ENCODE measurements at regions not wholly inside any gene's neighbourhood (a gene's known extent, or its start where the extent isn't known, plus 50 kb on each side); places are given as distances from the start of the nearest gene placed in this dataset.

- H3K36me3 Mint-ChIP-seq (ENCODE audit: insufficient read depth): no peaks in the 10 kb centered on the region
- no peak overlapping the region for H3K4me3 Mint-ChIP-seq (ENCODE audit: low read depth)
- H3K9me3 Mint-ChIP-seq (ENCODE audit: low read depth): peaks cover 3% of the 10 kb centered on the region
- TF ChIP-seq, protein P1, sequence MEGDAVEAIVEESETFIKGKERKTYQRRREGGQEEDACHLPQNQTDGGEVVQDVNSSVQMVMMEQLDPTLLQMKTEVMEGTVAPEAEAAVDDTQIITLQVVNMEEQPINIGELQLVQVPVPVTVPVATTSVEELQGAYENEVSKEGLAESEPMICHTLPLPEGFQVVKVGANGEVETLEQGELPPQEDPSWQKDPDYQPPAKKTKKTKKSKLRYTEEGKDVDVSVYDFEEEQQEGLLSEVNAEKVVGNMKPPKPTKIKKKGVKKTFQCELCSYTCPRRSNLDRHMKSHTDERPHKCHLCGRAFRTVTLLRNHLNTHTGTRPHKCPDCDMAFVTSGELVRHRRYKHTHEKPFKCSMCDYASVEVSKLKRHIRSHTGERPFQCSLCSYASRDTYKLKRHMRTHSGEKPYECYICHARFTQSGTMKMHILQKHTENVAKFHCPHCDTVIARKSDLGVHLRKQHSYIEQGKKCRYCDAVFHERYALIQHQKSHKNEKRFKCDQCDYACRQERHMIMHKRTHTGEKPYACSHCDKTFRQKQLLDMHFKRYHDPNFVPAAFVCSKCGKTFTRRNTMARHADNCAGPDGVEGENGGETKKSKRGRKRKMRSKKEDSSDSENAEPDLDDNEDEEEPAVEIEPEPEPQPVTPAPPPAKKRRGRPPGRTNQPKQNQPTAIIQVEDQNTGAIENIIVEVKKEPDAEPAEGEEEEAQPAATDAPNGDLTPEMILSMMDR (IDR thresholded peaks at IDR 0.05; ENCODE audit: unreplicated experiment): no peak
- peaks cover 12% of the 10 kb centered on the region for H3K4me1 Mint-ChIP-seq (ENCODE audit: low read depth)
- H3K27me3 Mint-ChIP-seq: no peaks in the 10 kb centered on the region
- no peak for DNase-seq (ENCODE audit: low spot score, unreplicated experiment)
- H3K27ac Mint-ChIP-seq: peak overlapping the region; percentile 59
Measured at GRCh38 chr5:164188733-164189148, 683.3 kb downstream of the MAT2B start.

DNA sequence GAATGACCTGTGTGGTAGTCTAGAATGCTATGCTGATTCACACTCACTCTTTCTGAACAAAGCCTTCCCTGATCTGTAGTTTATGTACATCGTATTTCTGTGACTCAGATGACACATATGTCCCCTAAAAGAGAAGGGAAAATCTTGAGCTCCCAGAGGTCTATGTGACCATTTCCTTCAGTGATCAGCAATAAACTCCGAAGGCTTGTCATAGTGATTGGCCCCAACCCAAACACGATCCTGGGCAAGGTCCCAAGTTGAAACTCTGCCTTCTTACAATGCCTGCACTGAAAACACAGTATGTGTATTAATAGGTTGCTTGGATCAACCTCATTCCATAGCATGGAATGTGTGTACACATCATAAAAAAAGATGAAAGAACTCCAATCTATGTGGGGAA is 685.8 kb downstream of the MAT2B start:
- no peak overlapping the region for H3K4me3 Mint-ChIP-seq (ENCODE audit: low read depth)
- peaks cover 3% of the 10 kb centered on the region for H3K9me3 Mint-ChIP-seq (ENCODE audit: low read depth)
- H3K4me1 Mint-ChIP-seq (ENCODE audit: low read depth): peaks cover 12% of the 10 kb centered on the region
- no peak for DNase-seq (ENCODE audit: low spot score, unreplicated experiment)
- no peaks in the 10 kb centered on the region for H3K27me3 Mint-ChIP-seq
- no peaks in the 10 kb centered on the region for H3K36me3 Mint-ChIP-seq (ENCODE audit: insufficient read depth)
- TF ChIP-seq, protein P1 (IDR thresholded peaks at IDR 0.05; ENCODE audit: unreplicated experiment): no peak
- H3K27ac Mint-ChIP-seq: no peak overlapping the region

GRCh38 chr5:164202338-164202737 is 696.9 kb downstream of the MAT2B start:
- no peak overlapping the region for H3K27ac Mint-ChIP-seq
- H3K4me3 Mint-ChIP-seq (ENCODE audit: low read depth): no peak overlapping the region
- H3K27me3 Mint-ChIP-seq: no peaks in the 10 kb centered on the region
- no peak for DNase-seq (ENCODE audit: low spot score, unreplicated experiment)
- TF ChIP-seq, protein P1 (IDR thresholded peaks at IDR 0.05; ENCODE audit: unreplicated experiment): no peak
- H3K36me3 Mint-ChIP-seq (ENCODE audit: insufficient read depth): no peaks in the 10 kb centered on the region
- peaks cover 2% of the 10 kb centered on the region for H3K4me1 Mint-ChIP-seq (ENCODE audit: low read depth)
- peaks cover 7% of the 10 kb centered on the region for H3K9me3 Mint-ChIP-seq (ENCODE audit: low read depth)

- Mint-ChIP-seq H3K4me3 (ENCODE audit: low read depth) (no peak overlapping the region), H3K27me3 (no peaks in the 10 kb centered on the region), H3K36me3 (ENCODE audit: insufficient read depth) (no peaks in the 10 kb centered on the region), H3K9me3 (ENCODE audit: low read depth) (peaks cover 7% of the 10 kb centered on the region), H3K27ac (no peak overlapping the region), H3K4me1 (ENCODE audit: low read depth) (peaks cover 4% of the 10 kb centered on the region)
- DNase-seq (ENCODE audit: low spot score, unreplicated experiment): no peak
- TF ChIP-seq, protein P1 (IDR thresholded peaks at IDR 0.05; ENCODE audit: unreplicated experiment): no peak
Measured at GRCh38 chr5:164203581-164204225, 698.3 kb downstream of the MAT2B start.

GRCh38 chr5:164204338-164204946 is 699.0 kb downstream of the MAT2B start:
- DNase-seq (ENCODE audit: low spot score, unreplicated experiment): no peak
- Mint-ChIP-seq H3K27me3 (no peaks in the 10 kb centered on the region), H3K4me1 (ENCODE audit: low read depth) (peaks cover 4% of the 10 kb centered on the region), H3K27ac (no peak overlapping the region), H3K36me3 (ENCODE audit: insufficient read depth) (no peaks in the 10 kb centered on the region), H3K9me3 (ENCODE audit: low read depth) (peaks cover 9% of the 10 kb centered on the region), H3K4me3 (ENCODE audit: low read depth) (no peak overlapping the region)
- TF ChIP-seq, protein P1 (IDR thresholded peaks at IDR 0.05; ENCODE audit: unreplicated experiment): no peak
